HUES48 (cell line): ENCODE measurements at regions not wholly inside any gene's neighbourhood (a gene's known extent, or its start where the extent isn't known, plus 50 kb on each side); places are given as distances from the start of the nearest gene placed in this dataset.

Experiments
- H3K27ac ChIP-seq: one replicate; pipeline ENCODE4 v1.7.0; 2013; ENCODE audit warnings: low read depth, low read length, inconsistent platforms
- H3K27me3 ChIP-seq: 2 replicates; pipeline ENCODE4 v1.6.1; 2013; ENCODE audit warnings: mild to moderate bottlenecking, low read length; ENCODE audit not compliant: control insufficient read depth, insufficient read depth
- H3K36me3 ChIP-seq: 2 replicates; pipeline ENCODE4 v1.6.1; 2013; ENCODE audit warnings: low read length; ENCODE audit not compliant: control insufficient read depth, insufficient read depth
- H3K4me1 ChIP-seq: 2 replicates; pipeline ENCODE4 v1.6.1; 2013; ENCODE audit warnings: mild to moderate bottlenecking, low read length; ENCODE audit not compliant: control insufficient read depth, insufficient read depth
- H3K4me3 ChIP-seq: 2 replicates; pipeline ENCODE4 v1.5.1; 2013; ENCODE audit warnings: mild to moderate bottlenecking, low read depth, low read length
- H3K9ac ChIP-seq: 2 replicates; pipeline ENCODE4 v1.6.1; 2013; ENCODE audit warnings: mild to moderate bottlenecking, low read depth, low read length, moderate library complexity
- H3K9me3 ChIP-seq: 2 replicates; pipeline ENCODE4 v1.6.1; 2013; ENCODE audit warnings: low read length; ENCODE audit not compliant: control insufficient read depth, insufficient read depth

GRCh38 chr6:15810618-15811017 lies 147.8 kb upstream of the DTNBP1 start:
- H3K9ac ChIP-seq: no peak overlapping the region
- no peaks in the 10 kb centered on the region for H3K4me1 ChIP-seq
- no peaks in the 10 kb centered on the region for H3K27me3 ChIP-seq
- H3K9me3 ChIP-seq: no peaks in the 10 kb centered on the region
- H3K36me3 ChIP-seq: no peaks in the 10 kb centered on the region
- H3K4me3 ChIP-seq: no peak overlapping the region
- H3K27ac ChIP-seq: no peak overlapping the region

- Histone ChIP-seq H3K9me3 (no peaks in the 10 kb centered on the region), H3K4me1 (no peaks in the 10 kb centered on the region), H3K4me3 (no peak overlapping the region), H3K27me3 (no peaks in the 10 kb centered on the region), H3K27ac (no peak overlapping the region), H3K36me3 (no peaks in the 10 kb centered on the region), H3K9ac (no peak overlapping the region)
Measured at GRCh38 chr6:15809367-15809766, 146.5 kb upstream of the DTNBP1 start.

GRCh38 chr6:15804164-15805154 lies 141.6 kb upstream of the DTNBP1 start:
- Histone ChIP-seq H3K9me3 (no peaks in the 10 kb centered on the region), H3K27ac (no peak overlapping the region), H3K27me3 (no peaks in the 10 kb centered on the region), H3K4me3 (no peak overlapping the region), H3K36me3 (no peaks in the 10 kb centered on the region), H3K4me1 (no peaks in the 10 kb centered on the region; the same call in 1 of the 2 replicates), H3K9ac (no peak overlapping the region)

- Histone ChIP-seq H3K27ac (no peak overlapping the region), H3K4me3 (no peak overlapping the region), H3K27me3 (no peaks in the 10 kb centered on the region), H3K9me3 (peaks cover 10% of the 10 kb centered on the region; the same call in 1 of the 2 replicates), H3K36me3 (no peaks in the 10 kb centered on the region), H3K9ac (no peak overlapping the region), H3K4me1 (no peaks in the 10 kb centered on the region; the same call in 1 of the 2 replicates)
Measured at GRCh38 chr6:15802466-15802865, 139.6 kb upstream of the DTNBP1 start.

GRCh38 chr6:15801912-15802311 lies 139.1 kb upstream of the DTNBP1 start:
- H3K27ac ChIP-seq: no peak overlapping the region
- H3K9ac ChIP-seq: no peak overlapping the region
- H3K4me1 ChIP-seq: no peaks in the 10 kb centered on the region; the same call in 1 of the 2 replicates
- H3K36me3 ChIP-seq: no peaks in the 10 kb centered on the region
- peaks cover 13% of the 10 kb centered on the region; the same call in 1 of the 2 replicates for H3K9me3 ChIP-seq
- no peaks in the 10 kb centered on the region for H3K27me3 ChIP-seq
- no peak overlapping the region for H3K4me3 ChIP-seq

- Histone ChIP-seq H3K27me3 (no peaks in the 10 kb centered on the region), H3K27ac (no peak overlapping the region)
Measured at GRCh38 chr6:15800841-15801617, 138.2 kb upstream of the DTNBP1 start.

GRCh38 chr6:15798533-15799255 lies 135.9 kb upstream of the DTNBP1 start:
- H3K9ac ChIP-seq: no peak overlapping the region
- no peaks in the 10 kb centered on the region for H3K36me3 ChIP-seq
- H3K4me3 ChIP-seq: no peak overlapping the region
- peaks cover 13% of the 10 kb centered on the region; the same call in 1 of the 2 replicates for H3K9me3 ChIP-seq
- no peaks in the 10 kb centered on the region; the same call in 1 of the 2 replicates for H3K4me1 ChIP-seq
- H3K27me3 ChIP-seq: no peaks in the 10 kb centered on the region
- H3K27ac ChIP-seq: no peak overlapping the region

More at GRCh38 chr6:15800841-15801617, 138.2 kb upstream of the DTNBP1 start:
- peaks cover 13% of the 10 kb centered on the region; the same call in 1 of the 2 replicates for H3K9me3 ChIP-seq
- no peaks in the 10 kb centered on the region; the same call in 1 of the 2 replicates for H3K4me1 ChIP-seq
- no peak overlapping the region for H3K4me3 ChIP-seq
- H3K36me3 ChIP-seq: no peaks in the 10 kb centered on the region
- H3K9ac ChIP-seq: no peak overlapping the region

- Histone ChIP-seq H3K4me1 (no peaks in the 10 kb centered on the region; the same call in 1 of the 2 replicates), H3K27me3 (no peaks in the 10 kb centered on the region), H3K36me3 (no peaks in the 10 kb centered on the region), H3K27ac (no peak overlapping the region), H3K4me3 (no peak overlapping the region), H3K9ac (no peak overlapping the region), H3K9me3 (peaks cover 13% of the 10 kb centered on the region; the same call in 1 of the 2 replicates)
Measured at GRCh38 chr6:15796844-15797243, 134.0 kb upstream of the DTNBP1 start.

GRCh38 chr6:15796130-15796771 lies 133.4 kb upstream of the DTNBP1 start:
- H3K27ac ChIP-seq: no peak overlapping the region
- no peak overlapping the region for H3K4me3 ChIP-seq
- no peaks in the 10 kb centered on the region for H3K27me3 ChIP-seq
- H3K4me1 ChIP-seq: no peaks in the 10 kb centered on the region; the same call in 1 of the 2 replicates
- peaks cover 13% of the 10 kb centered on the region; the same call in 1 of the 2 replicates for H3K9me3 ChIP-seq
- no peak overlapping the region for H3K9ac ChIP-seq
- H3K36me3 ChIP-seq: no peaks in the 10 kb centered on the region

GRCh38 chr6:15793826-15794225 lies 131.0 kb upstream of the DTNBP1 start:
- Histone ChIP-seq H3K4me3 (no peak overlapping the region), H3K9me3 (peaks cover 13% of the 10 kb centered on the region; the same call in 1 of the 2 replicates), H3K27ac (no peak overlapping the region), H3K36me3 (no peaks in the 10 kb centered on the region), H3K9ac (no peak overlapping the region), H3K4me1 (no peaks in the 10 kb centered on the region), H3K27me3 (no peaks in the 10 kb centered on the region)
